ENCODE measurements at regions not wholly inside any gene's neighbourhood (a gene's known extent, or its start where the extent isn't known, plus 50 kb on each side); places are given as distances from the start of the nearest gene placed in this dataset.

- H3K27me3 ChIP-seq (ENCODE audit: control insufficient read depth in 2 of 2, insufficient read depth in 2 of 2, low read length in 2 of 2): no peaks in the 10 kb centered on the region
- H3K27ac ChIP-seq (ENCODE audit: low read depth in 1 of 2, low read length in 2 of 2): no peak overlapping the region
- no peaks in the 10 kb centered on the region for H4K20me1 ChIP-seq (ENCODE audit: insufficient read depth, low read length)
- H3K9ac ChIP-seq (ENCODE audit: insufficient read depth, low read length, poor library complexity, severe bottlenecking): no peak overlapping the region
- TF ChIP-seq, protein P1, sequence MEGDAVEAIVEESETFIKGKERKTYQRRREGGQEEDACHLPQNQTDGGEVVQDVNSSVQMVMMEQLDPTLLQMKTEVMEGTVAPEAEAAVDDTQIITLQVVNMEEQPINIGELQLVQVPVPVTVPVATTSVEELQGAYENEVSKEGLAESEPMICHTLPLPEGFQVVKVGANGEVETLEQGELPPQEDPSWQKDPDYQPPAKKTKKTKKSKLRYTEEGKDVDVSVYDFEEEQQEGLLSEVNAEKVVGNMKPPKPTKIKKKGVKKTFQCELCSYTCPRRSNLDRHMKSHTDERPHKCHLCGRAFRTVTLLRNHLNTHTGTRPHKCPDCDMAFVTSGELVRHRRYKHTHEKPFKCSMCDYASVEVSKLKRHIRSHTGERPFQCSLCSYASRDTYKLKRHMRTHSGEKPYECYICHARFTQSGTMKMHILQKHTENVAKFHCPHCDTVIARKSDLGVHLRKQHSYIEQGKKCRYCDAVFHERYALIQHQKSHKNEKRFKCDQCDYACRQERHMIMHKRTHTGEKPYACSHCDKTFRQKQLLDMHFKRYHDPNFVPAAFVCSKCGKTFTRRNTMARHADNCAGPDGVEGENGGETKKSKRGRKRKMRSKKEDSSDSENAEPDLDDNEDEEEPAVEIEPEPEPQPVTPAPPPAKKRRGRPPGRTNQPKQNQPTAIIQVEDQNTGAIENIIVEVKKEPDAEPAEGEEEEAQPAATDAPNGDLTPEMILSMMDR (IDR thresholded peaks at IDR 0.05): no peak
- H3K79me2 ChIP-seq (ENCODE audit: insufficient read depth, low read length): no peaks in the 10 kb centered on the region
- no peaks in the 10 kb centered on the region for H3K36me3 ChIP-seq (replicated peaks in 1 of 2; ENCODE audit: control insufficient read depth in 1 of 2, insufficient read depth in 2 of 2, low read length in 2 of 2)
- no peak overlapping the region for H3K27ac Mint-ChIP-seq
- H3K4me1 Mint-ChIP-seq: no peaks in the 10 kb centered on the region
- H3K4me3 ChIP-seq (replicated peaks in 1 of 3; ENCODE audit: low read depth in 2 of 3, low read length in 3 of 3): no peak overlapping the region
- H3K4me1 ChIP-seq (ENCODE audit: control insufficient read depth in 1 of 2, insufficient read depth in 2 of 2, low read length in 2 of 2): no peaks in the 10 kb centered on the region
- H3K27me3 Mint-ChIP-seq (ENCODE audit: low read depth in 3 of 3): peaks cover 0 to 4% (median 1%) of the 10 kb centered on the region in 3 donors
- DNase-seq: no peak
- H3K4me3 Mint-ChIP-seq: no peak overlapping the region
- intact Hi-C loops (cut with micrococcal nuclease): no loop called here
- H3K4me2 ChIP-seq (replicated peaks; ENCODE audit: extremely low read depth, low read length, poor library complexity, severe bottlenecking): no peak overlapping the region
- no CpG with 5 or more reads among the region's 3 CpGs for WGBS (ENCODE audit: insufficient coverage)
- peaks cover 0 to 4% (median 0%) of the 10 kb centered on the region in 7 donors for H3K9me3 Mint-ChIP-seq
- H3K9me3 ChIP-seq (replicated peaks in 1 of 2; ENCODE audit: control insufficient read depth in 1 of 2, insufficient read depth in 1 of 2, low read length in 2 of 2): no peaks in the 10 kb centered on the region
- no peaks in the 10 kb centered on the region for H3K36me3 Mint-ChIP-seq
- H2AFZ ChIP-seq (ENCODE audit: insufficient read depth, low read depth, low read length, poor library complexity, severe bottlenecking): no peak overlapping the region
Observed at GRCh38 chr1:209353053-209353452, 230.5 kb upstream of the CAMK1G start.

GRCh38 chr1:209354111-209354839 is 229.2 kb upstream of the CAMK1G start:
- Mint-ChIP-seq H3K27ac (no peak overlapping the region), H3K27me3 (ENCODE audit: low read depth in 3 of 3) (peaks cover 0 to 4% (median 1%) of the 10 kb centered on the region in 3 donors), H3K4me1 (no peaks in the 10 kb centered on the region), H3K4me3 (no peak overlapping the region), H3K36me3 (no peaks in the 10 kb centered on the region), H3K9me3 (peaks cover 0 to 4% (median 0%) of the 10 kb centered on the region in 7 donors)
- Histone ChIP-seq H3K27ac (ENCODE audit: low read depth in 1 of 2, low read length in 2 of 2) (no peak overlapping the region), H3K4me2 (replicated peaks; ENCODE audit: extremely low read depth, low read length, poor library complexity, severe bottlenecking) (no peak overlapping the region), H3K36me3 (replicated peaks in 1 of 2; ENCODE audit: control insufficient read depth in 1 of 2, insufficient read depth in 2 of 2, low read length in 2 of 2) (no peaks in the 10 kb centered on the region), H3K4me1 (ENCODE audit: control insufficient read depth in 1 of 2, insufficient read depth in 2 of 2, low read length in 2 of 2) (no peaks in the 10 kb centered on the region), H3K9ac (ENCODE audit: insufficient read depth, low read length, poor library complexity, severe bottlenecking) (no peak overlapping the region), H3K9me3 (replicated peaks in 1 of 2; ENCODE audit: control insufficient read depth in 1 of 2, insufficient read depth in 1 of 2, low read length in 2 of 2) (no peaks in the 10 kb centered on the region), H4K20me1 (ENCODE audit: insufficient read depth, low read length) (no peaks in the 10 kb centered on the region), H2AFZ (ENCODE audit: insufficient read depth, low read depth, low read length, poor library complexity, severe bottlenecking) (no peak overlapping the region), H3K79me2 (ENCODE audit: insufficient read depth, low read length) (no peaks in the 10 kb centered on the region), H3K27me3 (ENCODE audit: control insufficient read depth in 2 of 2, insufficient read depth in 2 of 2, low read length in 2 of 2) (no peaks in the 10 kb centered on the region), H3K4me3 (replicated peaks in 1 of 3; ENCODE audit: low read depth in 2 of 3, low read length in 3 of 3) (no peak overlapping the region)
- peak; percentile 48 to 65 (median 60) for DNase-seq
- TF ChIP-seq, protein P1 (IDR thresholded peaks at IDR 0.05): peak; percentile 84
- 62% methylated on average over 13 of the region's 20 CpGs for WGBS (ENCODE audit: insufficient coverage)
- intact Hi-C loops (cut with micrococcal nuclease): no loop called here
